PC-3 (cell line): ENCODE measurements at regions not wholly inside any gene's neighbourhood (a gene's known extent, or its start where the extent isn't known, plus 50 kb on each side); places are given as distances from the start of the nearest gene placed in this dataset.

Source experiments
- ATAC-seq: fragments of 200-7000 bp; cut with Tn5 transposase; 2 replicates; pipeline ENCODE4 v1.9.1; 2020; ENCODE audit warnings: mild to moderate bottlenecking, moderate library complexity
- BruUV-seq: library from RNA; stranded (reverse); fragments of 400-500 nt; replicated peaks from 2 replicates; lab custom pipeline; 2021; lab: Mats Ljungman, UMichigan
- CTCF ChIA-PET: fragments of 300-600 bp; sonication (Branson Sonifier 250); formaldehyde crosslinking; loops from one replicate; lab custom pipeline; 2022; ENCODE audit warnings: antibody characterized with exemption; lab: Charles Lee
- POLR2A ChIA-PET: fragments of 300-600 bp; sonication (Branson Sonifier 250); formaldehyde crosslinking; loops from one replicate; lab custom pipeline; 2022; ENCODE audit warnings: antibody characterized with exemption; ENCODE audit not compliant: unreplicated experiment; lab: Charles Lee
- DNase-seq: peaks from one replicate; pipeline ENCODE4 v3.0.0-alpha.2; 2015
- H2AFZ ChIP-seq: fragments of 300-600 bp; sonication (generic); 2 replicates; pipeline ENCODE4 v1.6.0; 2016; ENCODE audit warnings: antibody characterized with exemption, low read length
- H3F3A ChIP-seq: fragments of 300-600 bp; sonication (generic); one replicate; pipeline ENCODE4 v1.6.0; 2017; ENCODE audit warnings: antibody characterized with exemption, low read length, control low read depth, mild to moderate bottlenecking; ENCODE audit not compliant: unreplicated experiment
- H3K27ac ChIP-seq: fragments of 300-600 bp; sonication (generic); 2 replicates; pipeline ENCODE4 v1.5.1; 2016; ENCODE audit warnings: mild to moderate bottlenecking, low read length
- H3K27me3 ChIP-seq: fragments of 300-600 bp; sonication (generic); 2 replicates; pipeline ENCODE4 v1.6.1; 2016; ENCODE audit warnings: low read length, mixed read lengths
- H3K36me3 ChIP-seq: fragments of 300-600 bp; sonication (generic); 2 replicates; pipeline ENCODE4 v1.6.1; 2016; ENCODE audit warnings: low read depth, mixed run types, low read length, mixed read lengths
- H3K4me1 ChIP-seq: fragments of 300-600 bp; sonication (generic); 2 replicates; pipeline ENCODE4 v1.5.1; 2016; ENCODE audit warnings: low read length; ENCODE audit not compliant: insufficient read depth
- H3K4me2 ChIP-seq: fragments of 300-600 bp; sonication (generic); 2 replicates; pipeline ENCODE4 v1.6.0; 2016; ENCODE audit warnings: low read length
- H3K4me3 ChIP-seq: fragments of 300-600 bp; sonication (generic); 2 replicates; pipeline ENCODE4 v1.5.1; 2016; ENCODE audit warnings: mild to moderate bottlenecking, low read length, mixed read lengths
- H3K79me2 ChIP-seq: fragments of 300-600 bp; sonication (generic); 2 replicates; pipeline ENCODE4 v1.6.1; 2017; ENCODE audit warnings: low read length, mixed read lengths
- H3K9ac ChIP-seq: fragments of 300-600 bp; sonication (generic); 2 replicates; pipeline ENCODE4 v1.6.0; 2016; ENCODE audit warnings: mild to moderate bottlenecking, low read length
- H3K9me2 ChIP-seq: fragments of 300-600 bp; sonication (generic); replicated peaks from 2 replicates; pipeline ENCODE4 v1.6.1; 2016; ENCODE audit warnings: mixed run types, low read length, mixed read lengths
- H3K9me3 ChIP-seq: fragments of 300-600 bp; sonication (generic); 2 replicates; pipeline ENCODE4 v1.6.1; 2016; ENCODE audit warnings: low read length, mixed read lengths
- H4K20me1 ChIP-seq: fragments of 300-600 bp; sonication (generic); 2 replicates; pipeline ENCODE4 v1.6.1; 2016; ENCODE audit warnings: low read length, mixed read lengths
- EZH2 ChIP-seq: fragments of 300-600 bp; sonication (generic); IDR thresholded peaks from one replicate; pipeline ENCODE4 v1.6.1; 2017; ENCODE audit warnings: antibody characterized with exemption, mild to moderate bottlenecking, low read length; ENCODE audit not compliant: unreplicated experiment
- EZH2phosphoT487 ChIP-seq: fragments of 300-600 bp; sonication (generic); IDR thresholded peaks from 2 replicates; pipeline ENCODE4 v1.6.1; 2018; ENCODE audit warnings: mild to moderate bottlenecking, antibody characterized with exemption, low read length, borderline replicate concordance
- intact Hi-C: fragments of 100-400 bp; cut with micrococcal nuclease; formaldehyde crosslinking; loops from 2 replicates; pipeline ENCODE4 v1.9.0; 2023
- TF ChIP-seq, protein P1 (sequence below): fragments of 300-600 bp; sonication (generic); conservative IDR thresholded peaks from 2 replicates; pipeline ENCODE4 v1.5.1; 2017; ENCODE audit warnings: antibody characterized with exemption, low read depth, mild to moderate bottlenecking, low read length

DNA sequence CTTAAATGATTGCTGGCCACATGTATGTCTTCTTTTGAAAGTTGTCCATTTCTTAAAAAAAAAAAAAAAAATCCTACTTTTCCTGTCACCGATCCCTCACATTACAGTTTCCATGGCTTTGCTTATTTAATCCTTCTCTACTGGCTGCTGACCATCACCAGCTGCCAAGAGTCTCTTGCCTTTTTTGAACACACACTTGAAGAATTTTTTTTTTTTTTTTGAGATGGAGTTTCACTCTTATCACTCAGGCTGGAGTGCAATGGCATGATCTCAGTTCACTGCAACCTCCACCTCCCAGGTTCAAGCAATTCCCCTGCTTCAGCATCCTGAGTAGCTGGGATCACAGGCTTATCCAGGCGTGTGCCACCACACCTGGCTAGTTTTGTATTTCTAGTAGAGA, 134.0 kb downstream of the ANXA5 start:
- no peaks in the 10 kb centered on the region for H3K79me2 ChIP-seq
- no peak overlapping the region for H3K27ac ChIP-seq
- no peaks in the 10 kb centered on the region for H4K20me1 ChIP-seq
- no peaks in the 10 kb centered on the region for H3K36me3 ChIP-seq
- CTCF ChIA-PET = no interaction called here
- peaks cover 12% of the 10 kb centered on the region; the same call in 1 of the 2 replicates for H3K27me3 ChIP-seq
- H3K4me3 ChIP-seq = no peak overlapping the region
- TF ChIP-seq, protein P1, sequence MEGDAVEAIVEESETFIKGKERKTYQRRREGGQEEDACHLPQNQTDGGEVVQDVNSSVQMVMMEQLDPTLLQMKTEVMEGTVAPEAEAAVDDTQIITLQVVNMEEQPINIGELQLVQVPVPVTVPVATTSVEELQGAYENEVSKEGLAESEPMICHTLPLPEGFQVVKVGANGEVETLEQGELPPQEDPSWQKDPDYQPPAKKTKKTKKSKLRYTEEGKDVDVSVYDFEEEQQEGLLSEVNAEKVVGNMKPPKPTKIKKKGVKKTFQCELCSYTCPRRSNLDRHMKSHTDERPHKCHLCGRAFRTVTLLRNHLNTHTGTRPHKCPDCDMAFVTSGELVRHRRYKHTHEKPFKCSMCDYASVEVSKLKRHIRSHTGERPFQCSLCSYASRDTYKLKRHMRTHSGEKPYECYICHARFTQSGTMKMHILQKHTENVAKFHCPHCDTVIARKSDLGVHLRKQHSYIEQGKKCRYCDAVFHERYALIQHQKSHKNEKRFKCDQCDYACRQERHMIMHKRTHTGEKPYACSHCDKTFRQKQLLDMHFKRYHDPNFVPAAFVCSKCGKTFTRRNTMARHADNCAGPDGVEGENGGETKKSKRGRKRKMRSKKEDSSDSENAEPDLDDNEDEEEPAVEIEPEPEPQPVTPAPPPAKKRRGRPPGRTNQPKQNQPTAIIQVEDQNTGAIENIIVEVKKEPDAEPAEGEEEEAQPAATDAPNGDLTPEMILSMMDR = no peak
- no peak for TF ChIP-seq EZH2phosphoT487
- TF ChIP-seq EZH2 = no peak
- POLR2A ChIA-PET = no interaction called here
- no TSS peak for BruUV-seq
- DNase-seq (no peak), ATAC-seq (no peak)
- intact Hi-C loops = no loop called here
- no peak overlapping the region for H3K9ac ChIP-seq
- H3K4me1 ChIP-seq = no peaks in the 10 kb centered on the region
- H2AFZ ChIP-seq = no peak overlapping the region
- no peaks in the 10 kb centered on the region for H3K9me2 ChIP-seq
- H3F3A ChIP-seq = no peaks in the 10 kb centered on the region
- no peaks in the 10 kb centered on the region for H3K9me3 ChIP-seq
- no peak overlapping the region for H3K4me2 ChIP-seq

DNA sequence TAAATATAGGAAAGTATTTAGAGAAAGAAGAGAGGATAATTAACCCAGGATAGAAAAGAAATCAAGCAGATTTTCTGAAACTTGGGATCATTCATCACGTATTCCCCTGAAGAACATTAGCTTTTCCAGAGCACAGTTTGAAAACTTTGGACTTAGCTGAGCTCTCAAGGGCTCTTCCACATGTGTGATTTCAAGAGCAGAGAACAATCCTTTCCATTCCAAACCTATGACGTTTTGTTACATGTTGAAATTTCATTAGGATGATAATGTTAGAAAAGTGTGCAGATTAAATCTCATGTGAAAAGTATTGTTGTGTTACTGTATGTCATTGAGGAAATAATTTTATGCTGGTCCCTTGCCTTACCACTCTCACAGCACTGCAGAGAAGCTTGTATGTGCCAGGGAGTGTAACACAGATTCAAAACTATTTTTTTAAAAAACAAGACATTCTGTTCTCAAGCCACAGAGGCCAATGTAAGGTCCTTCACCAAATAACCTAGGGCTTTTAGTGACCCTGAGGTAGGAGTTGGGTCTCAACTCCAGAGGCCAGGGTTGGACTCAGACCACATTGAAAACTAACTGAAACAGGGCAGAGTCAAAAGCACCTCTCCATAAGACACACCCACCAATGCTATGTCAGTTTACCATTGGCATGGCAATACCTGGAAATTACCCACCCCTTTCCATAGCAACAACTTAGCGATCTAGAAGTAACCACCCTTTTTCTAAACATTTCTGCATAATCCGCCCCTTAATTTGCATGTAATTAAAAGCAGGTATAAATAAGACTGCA, 141.3 kb downstream of the ANXA5 start:
- no TSS peak for BruUV-seq
- no peak overlapping the region for H3K9ac ChIP-seq
- no peak overlapping the region for H3K27ac ChIP-seq
- H3K4me3 ChIP-seq = no peak overlapping the region
- no peaks in the 10 kb centered on the region for H3K36me3 ChIP-seq
- intact Hi-C loops = no loop called here
- no peak for DNase-seq
- no peak overlapping the region for H3K4me2 ChIP-seq
- no peaks in the 10 kb centered on the region for H3K79me2 ChIP-seq
- peaks cover 4% of the 10 kb centered on the region for H3K27me3 ChIP-seq
- no peak for TF ChIP-seq EZH2
- TF ChIP-seq EZH2phosphoT487 = no peak
- no peaks in the 10 kb centered on the region for H3K9me3 ChIP-seq
- ATAC-seq = no peak
- no peaks in the 10 kb centered on the region for H3F3A ChIP-seq
- CTCF ChIA-PET = no interaction called here
- no peaks in the 10 kb centered on the region for H3K9me2 ChIP-seq
- H3K4me1 ChIP-seq = no peaks in the 10 kb centered on the region
- H4K20me1 ChIP-seq = no peaks in the 10 kb centered on the region
- no peak overlapping the region for H2AFZ ChIP-seq
- POLR2A ChIA-PET = interaction anchor here (0.5 kb wide), 1 partner anchor 65 kb away, joined by 3 read pairs; no protein-coding TSS in a partner anchor

DNA sequence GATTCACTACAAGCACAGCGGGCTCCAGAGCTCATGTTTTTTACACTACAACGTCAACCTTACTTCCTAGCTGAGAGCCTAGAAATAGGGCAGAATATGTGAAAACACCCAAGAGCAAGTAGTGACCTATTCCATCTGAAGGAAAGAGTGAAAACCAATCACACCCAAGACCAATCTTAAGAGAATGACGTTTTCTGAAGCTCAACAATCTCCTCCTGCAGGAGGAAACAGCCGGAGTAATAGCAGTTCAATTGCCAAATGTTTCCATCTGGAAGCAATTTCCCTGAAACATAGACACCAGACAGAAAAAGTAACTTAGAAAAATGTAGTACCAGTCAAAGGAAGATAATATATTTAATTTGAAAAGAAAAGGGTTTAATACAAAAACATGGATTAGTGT, 142.4 kb downstream of the ANXA5 start:
- TF ChIP-seq EZH2 (no peak), EZH2phosphoT487 (no peak)
- TF ChIP-seq, protein P1 = no peak
- no peaks in the 10 kb centered on the region for H3K36me3 ChIP-seq
- no peaks in the 10 kb centered on the region for H3K79me2 ChIP-seq
- no peak for DNase-seq
- POLR2A ChIA-PET = interaction anchor here (0.6 kb wide), 1 partner anchor 143 kb away, joined by 3 read pairs; no protein-coding TSS in a partner anchor
- no peaks in the 10 kb centered on the region for H3K9me2 ChIP-seq
- no peak overlapping the region for H3K27ac ChIP-seq
- BruUV-seq = no TSS peak
- intact Hi-C loops = no loop called here
- no peaks in the 10 kb centered on the region for H3F3A ChIP-seq
- H3K27me3 ChIP-seq = peaks cover under 1% of the 10 kb centered on the region
- ATAC-seq = no peak
- H4K20me1 ChIP-seq = no peaks in the 10 kb centered on the region
- H3K4me2 ChIP-seq = no peak overlapping the region
- H3K4me3 ChIP-seq = no peak overlapping the region
- CTCF ChIA-PET = no interaction called here
- no peak overlapping the region for H2AFZ ChIP-seq
- H3K9me3 ChIP-seq = no peaks in the 10 kb centered on the region
- H3K9ac ChIP-seq = no peak overlapping the region
- H3K4me1 ChIP-seq = no peaks in the 10 kb centered on the region
